Mesodermal cell (in vitro differentiated cells): ENCODE measurements at regions not wholly inside any gene's neighbourhood (a gene's known extent, or its start where the extent isn't known, plus 50 kb on each side); places are given as distances from the start of the nearest gene placed in this dataset.
"Not testable (repeated sequence)": the region's sequence is repeated elsewhere in the genome, so short reads cannot be mapped to it uniquely, and the experiment has no call there.

ENCODE experiments used
- H3K27ac ChIP-seq: 2 replicates; pipeline ENCODE4 v1.7.0; 2013; ENCODE audit warnings: mild to moderate bottlenecking, low read depth, low read length, moderate library complexity; ENCODE audit not compliant: severe bottlenecking
- H3K36me3 ChIP-seq: 2 replicates; pipeline ENCODE4 v1.7.1; 2013; ENCODE audit warnings: mild to moderate bottlenecking, low read length, moderate library complexity; ENCODE audit not compliant: control insufficient read depth, insufficient read depth
- H3K4me1 ChIP-seq: one replicate; pipeline ENCODE4 v1.7.1; 2013; ENCODE audit warnings: mild to moderate bottlenecking, low read length; ENCODE audit not compliant: insufficient read depth, control insufficient read depth, poor library complexity, severe bottlenecking
- H3K4me3 ChIP-seq: 2 replicates; pipeline ENCODE4 v1.7.0; 2013; ENCODE audit warnings: low read length, control low read depth, mild to moderate bottlenecking; ENCODE audit not compliant: insufficient read depth, poor library complexity, severe bottlenecking; ENCODE audit errors: extremely low read depth
- H3K9me3 ChIP-seq: 2 replicates; pipeline ENCODE4 v1.7.1; 2013; ENCODE audit warnings: mild to moderate bottlenecking, low read length, moderate library complexity; ENCODE audit not compliant: control insufficient read depth
- WGBS, 2 experiments: methylation state at CpG; one replicate each; pipeline ENCODE4 v1.1.5; 2013; ENCODE audit warnings: missing lambda C conversion rate in 2 of 2; ENCODE audit not compliant: insufficient coverage in 2 of 2; 5-methylcytosine and 5-hydroxymethylcytosine counted together

- H3K36me3 ChIP-seq: no peaks in the 10 kb centered on the region
- no peaks in the 10 kb centered on the region for H3K9me3 ChIP-seq
- H3K4me1 ChIP-seq: no peaks in the 10 kb centered on the region
- 90 to 100% methylated on average over 1 to 3 of the region's 3 CpGs for WGBS, 2 experiments
- no peak overlapping the region for H3K4me3 ChIP-seq
- H3K27ac ChIP-seq: no peak overlapping the region
These were observed 226.5 kb upstream of the GPR149 start for GRCh38 chr3:154656486-154656885.

GRCh38 chr3:154642145-154642544 lies 212.2 kb upstream of the GPR149 start:
- Histone ChIP-seq H3K4me3 (no peak overlapping the region), H3K36me3 (no peaks in the 10 kb centered on the region), H3K27ac (no peak overlapping the region), H3K4me1 (no peaks in the 10 kb centered on the region), H3K9me3 (no peaks in the 10 kb centered on the region)
- WGBS, 2 experiments: 87 to 100% methylated on average over 2 of the region's 2 CpGs

GRCh38 chr3:154625756-154626155 lies 195.8 kb upstream of the GPR149 start:
- Histone ChIP-seq H3K4me1 (no peaks in the 10 kb centered on the region), H3K27ac (no peak overlapping the region), H3K9me3 (no peaks in the 10 kb centered on the region), H3K36me3 (no peaks in the 10 kb centered on the region), H3K4me3 (no peak overlapping the region)
- WGBS, 2 experiments: 100% methylated on average over 2 of the region's 3 CpGs; no CpG with 5 or more reads in 1 of the 2 experiments

- WGBS, 2 experiments: 92 to 96% methylated on average over 5 to 7 of the region's 10 CpGs
- not testable (repeated sequence) for H3K27ac ChIP-seq, H3K4me3 ChIP-seq, H3K36me3 ChIP-seq, H3K4me1 ChIP-seq, H3K9me3 ChIP-seq
These were observed 189.6 kb upstream of the GPR149 start for GRCh38 chr3:154619621-154620020.

DNA sequence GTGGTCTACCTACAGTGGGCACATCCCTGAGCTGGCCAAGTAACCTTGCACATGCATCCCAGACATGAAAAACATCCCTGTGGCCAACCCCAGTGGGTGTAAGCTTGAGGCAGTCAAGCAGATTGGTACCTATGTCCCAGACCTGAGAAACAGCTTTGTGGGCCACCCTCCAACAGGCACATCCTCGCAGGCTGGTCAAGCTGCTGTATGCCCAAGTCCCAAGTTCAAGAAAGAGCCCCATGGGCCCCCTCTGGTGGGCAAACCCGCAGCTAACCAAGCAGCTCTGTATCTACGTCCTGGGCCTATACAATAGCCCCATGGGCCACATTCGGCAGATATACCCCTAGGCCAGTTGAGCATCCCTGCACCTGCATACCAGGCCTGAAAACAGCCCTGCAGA lies 186.3 kb upstream of the GPR149 start:
- 75 to 81% methylated on average over 4 of the region's 4 CpGs for WGBS, 2 experiments
- H3K36me3 ChIP-seq: no peaks in the 10 kb centered on the region
- no peak overlapping the region for H3K4me3 ChIP-seq

GRCh38 chr3:154615471-154615870 lies 185.5 kb upstream of the GPR149 start:
- Histone ChIP-seq H3K4me1 (no peaks in the 10 kb centered on the region), H3K36me3 (no peaks in the 10 kb centered on the region), H3K4me3 (no peak overlapping the region), H3K27ac (no peak overlapping the region), H3K9me3 (no peaks in the 10 kb centered on the region)
- WGBS, 2 experiments: 90 to 95% methylated on average over 3 of the region's 3 CpGs

More for the DNA sequence above, 186.3 kb upstream of the GPR149 start:
- no peaks in the 10 kb centered on the region for H3K9me3 ChIP-seq
- H3K27ac ChIP-seq: no peak overlapping the region
- H3K4me1 ChIP-seq: no peaks in the 10 kb centered on the region

GRCh38 chr3:154614601-154615000 lies 184.6 kb upstream of the GPR149 start:
- Histone ChIP-seq H3K27ac (no peak overlapping the region), H3K4me3 (no peak overlapping the region), H3K36me3 (no peaks in the 10 kb centered on the region), H3K9me3 (no peaks in the 10 kb centered on the region), H3K4me1 (no peaks in the 10 kb centered on the region)
- 93% methylated on average over 3 of the region's 3 CpGs; no CpG with 5 or more reads in 1 of the 2 experiments for WGBS, 2 experiments

DNA sequence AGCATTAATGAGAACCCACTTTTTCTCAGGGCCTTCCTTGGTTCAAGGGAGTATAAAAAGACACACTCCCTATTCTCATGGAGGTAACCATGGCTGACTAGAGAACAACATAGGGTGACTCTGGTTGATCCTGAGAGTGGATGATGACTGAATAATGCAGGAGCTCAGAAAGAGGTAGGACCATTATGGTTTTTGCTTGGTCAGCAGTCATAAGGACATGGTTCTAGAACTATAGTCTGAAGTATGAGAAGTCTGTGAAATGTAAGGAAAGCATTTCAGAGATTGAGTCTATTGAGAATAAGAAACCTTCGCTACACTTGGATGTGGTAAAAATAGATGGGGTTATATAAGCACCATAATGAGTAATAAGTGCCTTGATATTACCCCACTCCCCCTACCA lies 184.1 kb upstream of the GPR149 start:
- no peak overlapping the region for H3K27ac ChIP-seq
- no peaks in the 10 kb centered on the region for H3K9me3 ChIP-seq
- no peak overlapping the region for H3K4me3 ChIP-seq
- H3K4me1 ChIP-seq: no peaks in the 10 kb centered on the region
- no peaks in the 10 kb centered on the region for H3K36me3 ChIP-seq
- no CpG with 5 or more reads among the region's 1 CpG for WGBS, 2 experiments

DNA sequence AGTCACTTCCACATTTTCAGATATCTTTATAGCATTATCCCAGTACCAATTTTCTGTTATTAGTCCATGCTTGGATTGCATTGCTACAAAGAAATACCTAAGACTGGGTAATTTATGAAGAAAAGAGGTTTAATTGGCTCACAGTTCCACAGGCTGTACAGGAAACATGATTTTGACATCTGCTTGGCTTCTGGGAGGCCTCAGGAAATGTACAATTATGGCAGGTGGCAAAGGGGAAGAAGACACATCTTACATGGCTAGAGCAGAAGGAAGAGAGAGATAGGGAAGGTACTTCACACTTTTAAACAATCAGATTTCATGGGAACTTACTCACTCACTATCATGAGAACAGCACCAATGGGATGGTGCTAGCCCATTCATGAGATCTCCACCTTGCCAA lies 172.3 kb upstream of the GPR149 start:
- no peak overlapping the region for H3K27ac ChIP-seq

DNA sequence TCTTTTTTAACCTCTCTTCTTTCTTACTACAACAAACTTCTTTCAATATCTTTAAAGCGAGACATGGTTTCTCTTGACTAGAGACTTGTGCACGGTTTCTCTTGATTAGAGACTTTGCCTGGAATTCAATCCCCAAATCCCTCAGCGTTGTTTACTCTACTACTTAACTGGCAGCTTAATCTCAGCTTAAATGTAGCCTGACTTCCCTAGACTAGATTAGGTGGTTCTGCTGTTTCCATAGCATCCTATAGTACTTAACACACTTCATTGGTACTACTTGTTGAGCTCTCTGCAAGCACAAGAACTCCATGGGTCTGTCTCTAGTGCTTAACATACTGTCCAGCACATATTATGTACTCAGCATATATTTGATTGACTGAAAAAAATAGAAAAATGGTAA lies 168.2 kb upstream of the GPR149 start:
- no peaks in the 10 kb centered on the region for H3K36me3 ChIP-seq
- H3K4me1 ChIP-seq: no peaks in the 10 kb centered on the region
- no peak overlapping the region for H3K4me3 ChIP-seq
- H3K9me3 ChIP-seq: no peaks in the 10 kb centered on the region
- 95 to 96% methylated on average over 2 to 3 of the region's 3 CpGs for WGBS, 2 experiments
- no peak overlapping the region for H3K27ac ChIP-seq

More for the DNA sequence above, 172.3 kb upstream of the GPR149 start:
- no peaks in the 10 kb centered on the region for H3K4me1 ChIP-seq
- H3K36me3 ChIP-seq: no peaks in the 10 kb centered on the region
- no peak overlapping the region for H3K4me3 ChIP-seq
- no peaks in the 10 kb centered on the region for H3K9me3 ChIP-seq

DNA sequence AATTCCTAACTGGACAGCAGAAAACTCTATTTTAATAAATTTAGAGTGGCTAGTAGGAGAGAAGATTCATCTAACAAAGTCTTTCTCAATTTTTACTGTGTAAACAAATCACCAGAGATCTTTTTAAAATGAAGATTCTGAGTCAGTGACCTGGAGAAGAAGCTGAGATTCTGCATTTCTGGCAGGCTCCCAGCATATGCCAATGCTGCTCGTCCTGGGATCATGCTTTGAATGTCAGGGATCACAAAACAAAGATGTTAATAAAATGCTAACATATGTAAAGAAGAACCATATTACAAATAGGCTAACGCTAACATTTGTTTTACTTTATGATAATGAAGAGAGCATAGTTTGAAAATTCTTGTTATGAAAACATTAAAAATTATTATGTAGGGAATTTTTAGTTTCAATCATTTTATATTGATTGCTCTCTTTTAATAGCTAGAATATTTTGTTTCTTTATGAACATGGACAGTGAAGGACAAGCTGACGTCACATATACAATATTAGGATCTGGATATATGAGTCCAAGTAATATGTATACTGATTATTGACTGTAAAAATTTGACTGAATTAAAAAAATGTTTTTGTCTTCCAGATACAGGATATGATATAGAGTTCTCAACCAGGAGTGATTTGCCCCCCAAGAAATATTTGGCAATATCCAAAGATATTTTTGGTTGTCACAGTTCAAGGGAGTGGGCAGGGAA lies 160.8 kb upstream of the GPR149 start:
- no peak overlapping the region for H3K27ac ChIP-seq
- no peaks in the 10 kb centered on the region for H3K4me1 ChIP-seq
- no peaks in the 10 kb centered on the region for H3K36me3 ChIP-seq
- no peak overlapping the region for H3K4me3 ChIP-seq
- WGBS, 2 experiments: no CpG with 5 or more reads among the region's 3 CpGs
- H3K9me3 ChIP-seq: no peaks in the 10 kb centered on the region
